Mesendoderm (in vitro differentiated cells): ENCODE measurements at regions not wholly inside any gene's neighbourhood (a gene's known extent, or its start where the extent isn't known, plus 50 kb on each side); places are given as distances from the start of the nearest gene placed in this dataset.

ENCODE experiments used
- DNase-seq: peaks from one replicate; pipeline ENCODE4 v3.0.0; 2013
- H2AK5ac ChIP-seq: 2 replicates; pipeline ENCODE4 v1.6.1; 2013; ENCODE audit warnings: low read length, inconsistent platforms
- H2BK120ac ChIP-seq: 2 replicates; pipeline ENCODE4 v1.6.1; 2013; ENCODE audit warnings: low read depth, mild to moderate bottlenecking, low read length, moderate library complexity, mixed read lengths
- H2BK15ac ChIP-seq: replicated peaks from 2 replicates; pipeline ENCODE4 v1.6.1; 2013; ENCODE audit warnings: low read depth, mild to moderate bottlenecking, moderate library complexity
- H2BK5ac ChIP-seq: 2 replicates; pipeline ENCODE4 v1.6.1; 2013; ENCODE audit warnings: low read length, inconsistent platforms
- H3K18ac ChIP-seq: 2 replicates; pipeline ENCODE4 v1.6.1; 2013; ENCODE audit warnings: mild to moderate bottlenecking, low read length, mixed read lengths
- H3K23ac ChIP-seq: one replicate; pipeline ENCODE4 v1.6.1; 2013; ENCODE audit warnings: low read length
- H3K27ac ChIP-seq: 2 replicates; pipeline ENCODE4 v1.5.1; 2013; ENCODE audit warnings: low read depth, mild to moderate bottlenecking, inconsistent platforms, low read length, moderate library complexity
- H3K27me3 ChIP-seq: 2 replicates; pipeline ENCODE4 v1.6.1; 2013; ENCODE audit warnings: low read length, control low read depth, mild to moderate bottlenecking, inconsistent platforms; ENCODE audit not compliant: insufficient read depth, poor library complexity
- H3K36me3 ChIP-seq: 2 replicates; pipeline ENCODE4 v1.6.1; 2013; ENCODE audit warnings: low read length, inconsistent platforms; ENCODE audit not compliant: control insufficient read depth, insufficient read depth
- H3K4ac ChIP-seq: one replicate; pipeline ENCODE4 v1.6.1; 2013; ENCODE audit warnings: low read depth, mild to moderate bottlenecking, low read length, moderate library complexity
- H3K4me1 ChIP-seq: 2 replicates; pipeline ENCODE4 v1.6.1; 2013; ENCODE audit warnings: low read depth, low read length, inconsistent platforms; ENCODE audit not compliant: control insufficient read depth
- H3K4me2 ChIP-seq: 2 replicates; pipeline ENCODE4 v1.6.1; 2013; ENCODE audit warnings: low read length
- H3K4me3 ChIP-seq: 2 replicates; pipeline ENCODE4 v1.5.1; 2013; ENCODE audit warnings: mild to moderate bottlenecking, low read length
- H3K56ac ChIP-seq: one replicate; pipeline ENCODE4 v1.6.1; 2013; ENCODE audit warnings: low read length
- H3K79me1 ChIP-seq: 2 replicates; pipeline ENCODE4 v1.6.1; 2013; ENCODE audit warnings: low read length, inconsistent platforms
- H3K79me2 ChIP-seq: 2 replicates; pipeline ENCODE4 v1.6.1; 2013; ENCODE audit warnings: mild to moderate bottlenecking, low read length; ENCODE audit not compliant: control insufficient read depth, insufficient read depth
- H3K9ac ChIP-seq: 2 replicates; pipeline ENCODE4 v1.6.1; 2013; ENCODE audit warnings: low read length, inconsistent platforms
- H4K5ac ChIP-seq: one replicate; pipeline ENCODE4 v1.6.1; 2013; ENCODE audit warnings: low read length
- H4K8ac ChIP-seq: one replicate; pipeline ENCODE4 v1.6.1; 2013; ENCODE audit warnings: low read depth, mild to moderate bottlenecking, control low read depth, low read length, moderate library complexity
- WGBS: extraction: QIAGEN DNeasy Blood & Tissue Kit; methylation state at CpG from one replicate; pipeline ENCODE4 v1.1.7; 2013; ENCODE audit warnings: low lambda C conversion rate, missing lambda C conversion rate; ENCODE audit not compliant: insufficient coverage; ENCODE audit errors: extremely low coverage; 5-methylcytosine and 5-hydroxymethylcytosine counted together

DNA sequence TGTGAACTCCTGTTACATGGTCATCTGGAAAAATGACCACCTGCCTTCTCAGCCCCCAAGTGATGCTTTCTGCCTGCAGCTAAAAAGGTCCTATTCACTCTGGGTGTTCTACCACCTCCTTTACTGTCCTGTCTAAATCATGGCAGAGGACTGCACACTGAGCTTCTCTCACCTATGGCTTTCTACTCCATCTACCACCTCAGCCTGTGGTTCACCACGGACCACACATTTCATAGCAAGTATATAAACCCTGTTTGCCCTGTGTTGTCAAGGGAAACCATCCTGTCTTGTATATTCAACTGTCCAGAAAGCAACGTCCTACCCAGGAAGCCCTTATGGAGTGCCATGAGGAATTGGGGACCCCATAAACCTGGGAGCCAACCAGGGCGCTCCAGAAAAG lies 167.4 kb upstream of the ITGA1 start:
- H4K5ac ChIP-seq, result no peak overlapping the region
- H4K8ac ChIP-seq, result no peak overlapping the region
- no peak overlapping the region for H3K4ac ChIP-seq
- H3K36me3 ChIP-seq, result no peaks in the 10 kb centered on the region
- WGBS, result no CpG with 5 or more reads among the region's 3 CpGs
- H3K23ac ChIP-seq, result no peak overlapping the region
- no peak overlapping the region for H3K27ac ChIP-seq
- no peak overlapping the region for H3K4me2 ChIP-seq
- no peak overlapping the region for H3K56ac ChIP-seq
- H3K4me3 ChIP-seq, result no peak overlapping the region
- DNase-seq, result no peak
- no peak overlapping the region for H2BK120ac ChIP-seq
- no peak overlapping the region for H2AK5ac ChIP-seq
- no peaks in the 10 kb centered on the region for H3K79me2 ChIP-seq
- H3K4me1 ChIP-seq, result no peaks in the 10 kb centered on the region
- no peak overlapping the region for H2BK15ac ChIP-seq
- H3K27me3 ChIP-seq, result no peaks in the 10 kb centered on the region
- no peaks in the 10 kb centered on the region for H3K79me1 ChIP-seq
- no peak overlapping the region for H3K9ac ChIP-seq
- no peak overlapping the region for H3K18ac ChIP-seq
- H2BK5ac ChIP-seq, result no peak overlapping the region

DNA sequence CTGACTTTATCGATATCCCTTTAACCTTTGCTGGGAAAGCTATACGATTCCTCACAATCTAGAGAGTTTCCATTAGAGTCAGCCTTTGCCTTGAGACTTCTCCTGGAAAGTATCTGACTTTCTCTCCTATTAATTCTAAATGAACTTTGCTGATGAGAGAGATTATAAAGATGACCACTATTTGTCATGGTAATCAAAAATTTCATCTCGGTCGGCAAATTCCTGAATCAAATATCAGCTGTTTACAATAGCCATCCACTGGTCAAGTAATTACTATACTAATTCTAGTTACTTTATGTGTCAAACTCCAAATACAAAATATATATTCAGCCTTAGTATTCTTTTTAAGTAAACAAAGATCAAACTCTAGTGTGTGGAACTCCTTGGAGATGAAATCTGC lies 164.4 kb upstream of the ITGA1 start:
- DNase-seq, result no peak
- no CpG with 5 or more reads among the region's 4 CpGs for WGBS

DNA sequence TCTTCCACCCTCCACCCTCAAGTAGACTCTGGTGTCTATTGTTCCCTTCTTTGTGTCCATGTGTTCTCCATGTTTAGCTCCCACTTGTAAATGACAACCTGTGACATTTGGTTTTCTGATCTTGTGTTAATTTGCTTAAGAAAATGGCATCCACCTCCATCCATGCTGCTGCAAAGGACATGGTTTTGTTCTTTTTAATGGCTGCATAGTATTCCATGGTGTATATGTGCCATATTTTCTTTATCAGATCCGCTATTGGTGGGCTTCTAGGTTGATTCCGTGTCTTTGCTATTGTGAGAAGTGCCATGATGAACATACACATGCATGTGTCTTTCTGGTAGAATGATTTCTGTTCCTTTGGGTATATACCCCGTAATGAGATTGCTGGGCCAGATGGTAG lies 163.4 kb upstream of the ITGA1 start:
- Histone ChIP-seq H3K27ac (no peak overlapping the region), H3K4me1 (no peaks in the 10 kb centered on the region), H3K23ac (no peak overlapping the region), H3K18ac (no peak overlapping the region), H3K79me1 (no peaks in the 10 kb centered on the region), H2BK15ac (no peak overlapping the region), H3K79me2 (no peaks in the 10 kb centered on the region), H3K56ac (no peak overlapping the region), H2BK5ac (no peak overlapping the region), H4K8ac (no peak overlapping the region), H4K5ac (no peak overlapping the region), H3K4me3 (no peak overlapping the region), H3K4ac (no peak overlapping the region), H3K36me3 (no peaks in the 10 kb centered on the region), H2AK5ac (no peak overlapping the region), H3K9ac (no peak overlapping the region), H2BK120ac (no peak overlapping the region), H3K27me3 (no peaks in the 10 kb centered on the region), H3K4me2 (no peak overlapping the region)
- no CpG with 5 or more reads among the region's 3 CpGs for WGBS
- no peak for DNase-seq

More for the DNA sequence above, 164.4 kb upstream of the ITGA1 start:
- Histone ChIP-seq H4K8ac (no peak overlapping the region), H2AK5ac (no peak overlapping the region), H3K27me3 (no peaks in the 10 kb centered on the region), H3K4me1 (no peaks in the 10 kb centered on the region), H3K4ac (no peak overlapping the region), H3K4me2 (no peak overlapping the region), H3K9ac (no peak overlapping the region), H3K56ac (no peak overlapping the region), H3K4me3 (no peak overlapping the region), H2BK15ac (no peak overlapping the region), H3K36me3 (no peaks in the 10 kb centered on the region), H4K5ac (no peak overlapping the region), H3K18ac (no peak overlapping the region), H3K79me1 (no peaks in the 10 kb centered on the region), H2BK5ac (no peak overlapping the region), H3K79me2 (no peaks in the 10 kb centered on the region), H2BK120ac (no peak overlapping the region), H3K27ac (no peak overlapping the region), H3K23ac (no peak overlapping the region)

DNA sequence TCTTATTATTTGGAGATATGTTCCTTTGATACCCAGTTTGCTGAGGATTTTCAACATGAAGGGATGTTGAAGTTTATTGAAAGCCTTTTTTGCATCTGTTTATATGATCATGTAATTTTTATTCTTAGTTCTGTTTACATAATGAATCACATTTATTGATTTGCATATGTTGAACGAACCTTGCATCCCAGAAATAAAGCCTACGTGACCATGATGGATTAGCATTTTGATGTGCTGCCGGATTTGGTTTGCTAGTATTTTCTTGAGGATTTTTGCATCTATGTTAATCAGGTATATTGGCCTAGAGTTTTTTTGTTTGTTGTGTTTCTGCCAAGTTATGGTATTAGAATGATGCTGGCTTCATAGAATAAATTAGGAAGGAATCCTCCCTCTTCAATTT lies 161.4 kb upstream of the ITGA1 start:
- no peak overlapping the region for H2BK120ac ChIP-seq

DNA sequence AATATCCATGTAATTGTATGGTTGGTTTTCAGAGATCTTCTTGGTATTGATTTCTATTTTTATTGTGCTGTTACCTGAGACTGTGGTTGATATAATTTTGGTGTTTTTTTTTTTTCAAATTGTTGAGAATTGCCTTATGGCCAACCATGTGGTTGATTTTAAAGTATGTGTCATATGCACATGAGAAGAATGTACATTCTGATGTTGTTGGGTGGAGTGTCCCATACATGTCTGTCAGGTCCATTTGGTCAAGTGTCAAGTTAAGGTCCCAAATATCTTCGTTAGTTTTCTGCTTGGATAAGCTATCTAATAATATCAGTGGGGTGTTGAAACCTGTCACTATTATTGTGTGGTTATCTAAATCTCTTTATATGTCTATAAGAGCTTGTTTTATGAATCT lies 160.0 kb upstream of the ITGA1 start:
- Histone ChIP-seq H4K8ac (no peak overlapping the region), H3K36me3 (no peaks in the 10 kb centered on the region), H3K27ac (no peak overlapping the region), H3K56ac (no peak overlapping the region), H2BK15ac (no peak overlapping the region), H3K4ac (no peak overlapping the region), H3K18ac (no peak overlapping the region), H4K5ac (no peak overlapping the region), H2BK120ac (no peak overlapping the region), H3K4me1 (no peaks in the 10 kb centered on the region), H3K79me1 (no peaks in the 10 kb centered on the region), H2BK5ac (no peak overlapping the region), H3K23ac (no peak overlapping the region), H3K4me2 (no peak overlapping the region), H3K9ac (no peak overlapping the region), H3K4me3 (no peak overlapping the region), H3K27me3 (no peaks in the 10 kb centered on the region), H2AK5ac (no peak overlapping the region), H3K79me2 (no peaks in the 10 kb centered on the region)
- WGBS, result no CpG with 5 or more reads among the region's 1 CpG
- DNase-seq, result no peak

More for the DNA sequence above, 161.4 kb upstream of the ITGA1 start:
- no peak overlapping the region for H3K4me3 ChIP-seq
- H3K4me2 ChIP-seq, result no peak overlapping the region
- no peaks in the 10 kb centered on the region for H3K27me3 ChIP-seq
- no peak overlapping the region for H2BK5ac ChIP-seq
- H3K9ac ChIP-seq, result no peak overlapping the region
- H3K79me2 ChIP-seq, result no peaks in the 10 kb centered on the region
- no peak overlapping the region for H4K8ac ChIP-seq
- H3K18ac ChIP-seq, result no peak overlapping the region
- H3K27ac ChIP-seq, result no peak overlapping the region
- no peak overlapping the region for H2BK15ac ChIP-seq
- no peaks in the 10 kb centered on the region for H3K79me1 ChIP-seq
- DNase-seq, result no peak
- no peak overlapping the region for H3K23ac ChIP-seq
- no peak overlapping the region for H2AK5ac ChIP-seq
- no peaks in the 10 kb centered on the region for H3K4me1 ChIP-seq
- H3K56ac ChIP-seq, result no peak overlapping the region
- H4K5ac ChIP-seq, result no peak overlapping the region
- no CpG with 5 or more reads among the region's 3 CpGs for WGBS
- no peaks in the 10 kb centered on the region for H3K36me3 ChIP-seq
- H3K4ac ChIP-seq, result no peak overlapping the region

DNA sequence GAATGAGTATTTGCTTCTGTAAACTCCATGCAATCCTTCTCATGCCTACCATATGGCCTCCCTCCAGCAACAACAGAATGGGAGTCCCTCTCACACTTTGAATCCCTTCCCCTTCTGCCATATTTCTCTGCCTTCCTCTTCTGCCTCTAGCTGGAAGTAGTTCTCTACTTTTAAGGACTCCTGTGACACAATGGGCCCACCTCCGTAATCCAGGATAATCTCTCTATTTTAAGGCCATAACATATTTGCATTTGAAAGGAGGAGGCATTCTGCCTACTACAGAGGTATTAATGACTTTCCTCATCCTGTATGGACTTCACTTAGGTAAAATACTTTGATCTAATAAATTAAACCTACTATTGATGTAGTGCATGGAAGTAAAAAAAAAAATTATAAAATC lies 155.4 kb upstream of the ITGA1 start:
- H3K23ac ChIP-seq, result no peak overlapping the region
- H3K27ac ChIP-seq, result no peak overlapping the region
- DNase-seq, result no peak
- no peaks in the 10 kb centered on the region for H3K27me3 ChIP-seq
- no peak overlapping the region for H2AK5ac ChIP-seq
- no peak overlapping the region for H4K8ac ChIP-seq
- H3K4me2 ChIP-seq, result no peak overlapping the region
- H2BK5ac ChIP-seq, result no peak overlapping the region
- no peak overlapping the region for H2BK120ac ChIP-seq
- no peak overlapping the region for H3K9ac ChIP-seq
- H3K4ac ChIP-seq, result no peak overlapping the region
- H3K18ac ChIP-seq, result no peak overlapping the region
- H3K79me2 ChIP-seq, result no peaks in the 10 kb centered on the region
- H3K56ac ChIP-seq, result no peak overlapping the region
- no CpG with 5 or more reads among the region's 1 CpG for WGBS
- H3K36me3 ChIP-seq, result no peaks in the 10 kb centered on the region
- no peaks in the 10 kb centered on the region for H3K79me1 ChIP-seq
- no peak overlapping the region for H2BK15ac ChIP-seq
- H3K4me1 ChIP-seq, result no peaks in the 10 kb centered on the region
- H3K4me3 ChIP-seq, result no peak overlapping the region
- no peak overlapping the region for H4K5ac ChIP-seq
